ENCODE measurements at regions not wholly inside any gene's neighbourhood (a gene's known extent, or its start where the extent isn't known, plus 50 kb on each side); places are given as distances from the start of the nearest gene placed in this dataset.

DNA sequence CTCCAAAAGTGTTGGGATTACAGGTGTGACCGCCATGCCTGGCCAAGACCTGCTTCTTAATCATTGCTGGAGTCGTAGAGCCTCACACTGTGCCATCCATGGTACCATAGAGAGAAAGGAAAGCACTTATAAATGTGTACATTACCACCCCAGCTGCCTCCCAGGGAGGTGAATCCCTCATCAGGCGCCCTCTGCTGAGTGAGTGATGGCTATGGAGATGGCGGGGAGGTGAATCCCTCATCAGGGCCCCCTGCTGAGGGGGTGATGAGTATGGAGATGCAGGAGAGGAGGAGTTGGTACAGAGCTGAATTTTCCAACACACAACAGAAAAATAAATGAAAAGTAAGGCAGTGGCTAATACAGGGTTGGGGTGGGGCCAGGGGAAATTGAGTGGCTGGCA, 263.4 kb downstream of the UQCRFS1 start:
- no peak for TF ChIP-seq EZH2 (IDR thresholded peaks at IDR 0.05; ENCODE audit: low read depth)
- TF ChIP-seq, protein P1, sequence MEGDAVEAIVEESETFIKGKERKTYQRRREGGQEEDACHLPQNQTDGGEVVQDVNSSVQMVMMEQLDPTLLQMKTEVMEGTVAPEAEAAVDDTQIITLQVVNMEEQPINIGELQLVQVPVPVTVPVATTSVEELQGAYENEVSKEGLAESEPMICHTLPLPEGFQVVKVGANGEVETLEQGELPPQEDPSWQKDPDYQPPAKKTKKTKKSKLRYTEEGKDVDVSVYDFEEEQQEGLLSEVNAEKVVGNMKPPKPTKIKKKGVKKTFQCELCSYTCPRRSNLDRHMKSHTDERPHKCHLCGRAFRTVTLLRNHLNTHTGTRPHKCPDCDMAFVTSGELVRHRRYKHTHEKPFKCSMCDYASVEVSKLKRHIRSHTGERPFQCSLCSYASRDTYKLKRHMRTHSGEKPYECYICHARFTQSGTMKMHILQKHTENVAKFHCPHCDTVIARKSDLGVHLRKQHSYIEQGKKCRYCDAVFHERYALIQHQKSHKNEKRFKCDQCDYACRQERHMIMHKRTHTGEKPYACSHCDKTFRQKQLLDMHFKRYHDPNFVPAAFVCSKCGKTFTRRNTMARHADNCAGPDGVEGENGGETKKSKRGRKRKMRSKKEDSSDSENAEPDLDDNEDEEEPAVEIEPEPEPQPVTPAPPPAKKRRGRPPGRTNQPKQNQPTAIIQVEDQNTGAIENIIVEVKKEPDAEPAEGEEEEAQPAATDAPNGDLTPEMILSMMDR (conservative IDR thresholded peaks at IDR 0.05): no peak
- Histone ChIP-seq H3K36me3 (ENCODE audit: low read depth) (no peaks in the 10 kb centered on the region), H3K79me2 (ENCODE audit: low read depth) (no peaks in the 10 kb centered on the region), H3K4me1 (replicated peaks; ENCODE audit: insufficient read depth) (no peaks in the 10 kb centered on the region), H3F3A (ENCODE audit: insufficient read depth, low read depth) (no peaks in the 10 kb centered on the region), H4K20me1 (ENCODE audit: insufficient read depth) (no peaks in the 10 kb centered on the region), H3K9me2 (ENCODE audit: insufficient read depth) (no peaks in the 10 kb centered on the region), H3K4me3 (no peak overlapping the region), H3K9me3 (ENCODE audit: insufficient read depth, low read depth) (no peaks in the 10 kb centered on the region), H3K27me3 (ENCODE audit: insufficient read depth, low read depth) (peaks cover 52% of the 10 kb centered on the region), H3K27ac (no peak overlapping the region), H3K4me2 (no peak overlapping the region), H2AFZ (no peak overlapping the region)
- BruUV-seq (replicated peaks): no TSS peak
- CTCF ChIA-PET: no interaction called here
- DNase-seq: no peak
- POLR2A ChIA-PET (ENCODE audit: unreplicated experiment): no interaction called here
- intact Hi-C loops (cut with micrococcal nuclease; ENCODE audit: unreplicated experiment): no loop called here

DNA sequence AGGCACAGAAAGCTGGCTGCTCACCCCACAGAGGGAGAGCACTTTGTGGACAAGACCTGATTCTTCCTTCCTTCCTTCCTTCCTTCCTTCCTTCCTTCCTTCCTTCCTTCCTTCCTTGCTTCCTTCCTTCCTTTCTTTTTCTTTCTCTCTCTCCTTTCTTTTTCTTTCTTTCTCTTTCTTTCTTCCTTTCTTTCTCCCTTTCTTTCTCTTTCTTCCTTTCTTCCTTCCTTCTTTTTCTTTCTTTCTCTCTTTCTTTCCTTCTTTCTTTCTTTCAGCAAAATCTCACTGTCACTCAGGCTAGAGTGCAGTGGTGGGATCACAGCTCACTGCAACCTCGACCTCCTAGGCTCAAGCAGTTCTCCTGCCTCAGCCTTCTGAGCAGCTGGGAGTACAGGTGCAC, 263.9 kb downstream of the UQCRFS1 start:
- H2AFZ ChIP-seq: no peak overlapping the region
- intact Hi-C loops (cut with micrococcal nuclease; ENCODE audit: unreplicated experiment): no loop called here
- H4K20me1 ChIP-seq (ENCODE audit: insufficient read depth): no peaks in the 10 kb centered on the region
- no peaks in the 10 kb centered on the region for H3K36me3 ChIP-seq (ENCODE audit: low read depth)
- POLR2A ChIA-PET (ENCODE audit: unreplicated experiment): no interaction called here
- H3K9me3 ChIP-seq (ENCODE audit: insufficient read depth, low read depth): no peaks in the 10 kb centered on the region
- no peak overlapping the region for H3K27ac ChIP-seq
- H3K4me1 ChIP-seq (replicated peaks; ENCODE audit: insufficient read depth): no peaks in the 10 kb centered on the region
- no peaks in the 10 kb centered on the region for H3K79me2 ChIP-seq (ENCODE audit: low read depth)
- H3K4me3 ChIP-seq: no peak overlapping the region
- H3K27me3 ChIP-seq (ENCODE audit: insufficient read depth, low read depth): peaks cover 52% of the 10 kb centered on the region
- H3K9me2 ChIP-seq (ENCODE audit: insufficient read depth): no peaks in the 10 kb centered on the region
- no peak overlapping the region for H3K4me2 ChIP-seq
- DNase-seq: no peak
- BruUV-seq (replicated peaks): no TSS peak
- no peak for TF ChIP-seq EZH2 (IDR thresholded peaks at IDR 0.05; ENCODE audit: low read depth)
- TF ChIP-seq, protein P1 (conservative IDR thresholded peaks at IDR 0.05): no peak
- H3F3A ChIP-seq (ENCODE audit: insufficient read depth, low read depth): no peaks in the 10 kb centered on the region
- CTCF ChIA-PET: no interaction called here

DNA sequence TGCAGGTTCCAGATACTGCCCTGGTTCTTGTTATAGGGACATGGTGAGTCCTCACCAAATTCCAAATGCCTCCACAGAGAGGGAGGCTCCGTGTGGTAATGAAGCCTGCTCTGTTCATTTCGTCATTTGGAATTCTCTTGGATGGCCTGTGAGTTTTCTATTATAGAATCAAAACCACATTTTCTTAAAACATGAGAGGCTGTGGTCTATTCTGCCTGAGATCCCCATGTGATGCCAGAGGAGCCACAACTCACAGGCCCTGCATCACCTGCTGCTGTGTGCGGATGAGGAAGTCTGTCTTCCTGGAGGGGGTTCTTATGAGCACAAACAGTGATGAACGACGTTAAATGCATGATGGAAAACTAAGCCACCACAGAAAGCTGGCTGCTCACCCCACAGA, 264.4 kb downstream of the UQCRFS1 start:
- CTCF ChIA-PET: no interaction called here
- DNase-seq: no peak
- H3F3A ChIP-seq (ENCODE audit: insufficient read depth, low read depth): no peaks in the 10 kb centered on the region
- H4K20me1 ChIP-seq (ENCODE audit: insufficient read depth): no peaks in the 10 kb centered on the region
- H3K79me2 ChIP-seq (ENCODE audit: low read depth): no peaks in the 10 kb centered on the region
- no peak overlapping the region for H2AFZ ChIP-seq
- no peak overlapping the region for H3K27ac ChIP-seq
- TF ChIP-seq, protein P1 (conservative IDR thresholded peaks at IDR 0.05): no peak
- no peak for TF ChIP-seq EZH2 (IDR thresholded peaks at IDR 0.05; ENCODE audit: low read depth)
- no peaks in the 10 kb centered on the region for H3K36me3 ChIP-seq (ENCODE audit: low read depth)
- POLR2A ChIA-PET (ENCODE audit: unreplicated experiment): no interaction called here
- H3K4me3 ChIP-seq: no peak overlapping the region
- H3K4me1 ChIP-seq (replicated peaks; ENCODE audit: insufficient read depth): no peaks in the 10 kb centered on the region
- BruUV-seq (replicated peaks): no TSS peak
- H3K9me2 ChIP-seq (ENCODE audit: insufficient read depth): no peaks in the 10 kb centered on the region
- no peaks in the 10 kb centered on the region for H3K9me3 ChIP-seq (ENCODE audit: insufficient read depth, low read depth)
- no peak overlapping the region for H3K4me2 ChIP-seq
- intact Hi-C loops (cut with micrococcal nuclease; ENCODE audit: unreplicated experiment): no loop called here
- H3K27me3 ChIP-seq (ENCODE audit: insufficient read depth, low read depth): peaks cover 52% of the 10 kb centered on the region

All from PC-9 (cell line).